ENCODE measurements at regions not wholly inside any gene's neighbourhood (a gene's known extent, or its start where the extent isn't known, plus 50 kb on each side); places are given as distances from the start of the nearest gene placed in this dataset.

DNA sequence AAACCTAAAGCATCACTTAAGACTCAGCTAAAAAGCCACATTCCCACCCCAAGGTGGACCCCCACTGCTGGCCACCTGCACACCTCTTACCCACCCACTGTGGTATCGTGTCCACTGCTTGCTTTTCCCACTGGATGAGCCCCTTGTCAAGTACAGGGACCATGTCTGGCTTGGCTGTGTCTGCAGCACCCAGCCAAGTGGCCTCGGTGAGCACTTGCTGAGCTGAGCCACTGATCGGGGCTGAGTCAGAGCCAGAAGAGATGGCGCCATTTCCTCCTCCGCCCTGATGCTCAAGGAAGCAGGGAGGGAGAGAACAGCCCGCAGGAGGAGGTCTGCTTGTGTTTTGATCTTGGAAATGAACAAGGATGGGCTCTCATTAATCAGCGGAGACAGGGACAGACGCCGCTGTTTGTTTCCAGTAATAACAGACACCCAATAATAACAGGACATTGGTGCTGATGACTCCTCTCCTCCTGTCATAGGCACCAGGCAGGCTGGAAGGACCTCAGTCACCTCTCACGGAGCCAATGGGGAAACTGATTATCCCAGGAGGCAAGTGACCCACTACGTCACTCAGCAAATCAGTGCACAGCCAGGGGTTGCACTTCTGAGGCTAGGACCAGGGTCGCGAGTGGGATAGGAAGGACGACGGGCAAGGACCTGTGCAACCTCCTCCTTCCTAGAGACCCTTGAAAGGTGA, 85.2 kb upstream of the RTL6 start:
- Histone ChIP-seq H3K27ac (ENCODE audit: insufficient read depth, low read depth, low read length) (no peak overlapping the region), H3K9me1 (replicated peaks; ENCODE audit: control insufficient read depth, extremely low read depth, insufficient read depth, low read length) (no peaks in the 10 kb centered on the region), H3K27me3 (ENCODE audit: control insufficient read depth in 2 of 2, insufficient read depth in 2 of 2, low read length in 2 of 2) (peaks cover 2% of the 10 kb centered on the region in 2 experiments), H3K36me3 (ENCODE audit: control insufficient read depth in 2 of 2, extremely low read depth in 1 of 2, insufficient read depth in 2 of 2, low read length in 2 of 2) (no peaks in the 10 kb centered on the region), H3K9me3 (replicated peaks; ENCODE audit: control insufficient read depth, insufficient read depth, low read length) (no peaks in the 10 kb centered on the region), H3K4me3 (replicated peaks in 1 of 3; ENCODE audit: insufficient read depth in 1 of 3, low read depth in 1 of 3, low read length in 3 of 3) (no peak overlapping the region), H3K4me2 (ENCODE audit: insufficient read depth, low read length) (no peak overlapping the region), H4K20me1 (replicated peaks; ENCODE audit: control insufficient read depth, extremely low read depth, insufficient read depth, low read length) (no peaks in the 10 kb centered on the region), H3K4me1 (ENCODE audit: control insufficient read depth, extremely low read depth, insufficient read depth, low read length) (no peaks in the 10 kb centered on the region), H3K79me2 (ENCODE audit: control insufficient read depth, insufficient read depth, low read length) (no peaks in the 10 kb centered on the region), H3K9ac (replicated peaks; ENCODE audit: extremely low read depth, insufficient read depth, low read length) (no peak overlapping the region), H2AFZ (ENCODE audit: low read depth, low read length) (no peak overlapping the region)
- FAIRE-seq = no peak
- TF ChIP-seq JUN (IDR thresholded peaks at IDR 0.05; ENCODE audit: borderline replicate concordance, insufficient read depth, insufficient read length, low read depth) (no peak), MYC (IDR thresholded peaks at IDR 0.05; ENCODE audit: low read depth, low read length) (no peak), POLR2AphosphoS5 (IDR thresholded peaks at IDR 0.05; ENCODE audit: insufficient read depth, low read depth, low read length) (no peak), EZH2 (IDR thresholded peaks at IDR 0.05; ENCODE audit: borderline replicate concordance, low read depth, low read length, severe bottlenecking) (no peak), POLR2A (IDR thresholded peaks at IDR 0.05; ENCODE audit: low read depth, low read length) (no peak)
- POLR2A ChIA-PET = no interaction called here
- intact Hi-C loops (cut with micrococcal nuclease) (no loop called here), dilution Hi-C loops (cut with MboI; ENCODE audit: extremely low pct_ligation_motif_present, low sequenced_read_pairs) (no loop called here)
- DNase-seq (ENCODE audit: low read depth, low spot score) = no peak
- no TSS peak for BruUV-seq (replicated peaks)
- CTCF ChIA-PET = interaction anchor here (1.4 kb wide), 1 partner anchor 26 kb away, joined by 3 read pairs; no protein-coding TSS in a partner anchor

- no peaks in the 10 kb centered on the region for H3K79me2 ChIP-seq (ENCODE audit: control insufficient read depth, insufficient read depth, low read length)
- no peaks in the 10 kb centered on the region for H3K36me3 ChIP-seq (ENCODE audit: control insufficient read depth in 2 of 2, extremely low read depth in 1 of 2, insufficient read depth in 2 of 2, low read length in 2 of 2)
- TF ChIP-seq MAX (IDR thresholded peaks at IDR 0.05; ENCODE audit: insufficient read depth, insufficient read length) (no peak), MYC (IDR thresholded peaks at IDR 0.05; ENCODE audit: low read depth, low read length) (no peak), GATA2 (IDR thresholded peaks at IDR 0.05; ENCODE audit: insufficient read depth, insufficient read length, low read depth, low read length) (no peak), POLR2A (IDR thresholded peaks at IDR 0.05; ENCODE audit: low read depth, low read length) (no peak)
- H3K4me1 ChIP-seq (ENCODE audit: control insufficient read depth, extremely low read depth, insufficient read depth, low read length) = no peaks in the 10 kb centered on the region
- H4K20me1 ChIP-seq (replicated peaks; ENCODE audit: control insufficient read depth, extremely low read depth, insufficient read depth, low read length) = no peaks in the 10 kb centered on the region
- DNase-seq (ENCODE audit: low read depth, low spot score) (no peak), FAIRE-seq (no peak)
- CTCF ChIA-PET = interaction anchor here (1.4 kb wide), 1 partner anchor 25 kb away, joined by 3 read pairs; no protein-coding TSS in a partner anchor
- no TSS peak for BruUV-seq (replicated peaks)
- POLR2A ChIA-PET = no interaction called here
- no peak overlapping the region for H3K27ac ChIP-seq (ENCODE audit: insufficient read depth, low read depth, low read length)
- no peaks in the 10 kb centered on the region for H3K9me3 ChIP-seq (replicated peaks; ENCODE audit: control insufficient read depth, insufficient read depth, low read length)
- intact Hi-C loops (cut with micrococcal nuclease) (no loop called here), dilution Hi-C loops (cut with MboI; ENCODE audit: extremely low pct_ligation_motif_present, low sequenced_read_pairs) (no loop called here)
- no peaks in the 10 kb centered on the region for H3K27me3 ChIP-seq (ENCODE audit: control insufficient read depth in 2 of 2, insufficient read depth in 2 of 2, low read length in 2 of 2)
- H3K4me2 ChIP-seq (ENCODE audit: insufficient read depth, low read length) = no peak overlapping the region
- no peak overlapping the region for H2AFZ ChIP-seq (ENCODE audit: low read depth, low read length)
- H3K9me1 ChIP-seq (replicated peaks; ENCODE audit: control insufficient read depth, extremely low read depth, insufficient read depth, low read length) = no peaks in the 10 kb centered on the region
- no peak overlapping the region for H3K4me3 ChIP-seq (replicated peaks in 1 of 3; ENCODE audit: insufficient read depth in 1 of 3, low read depth in 1 of 3, low read length in 3 of 3)
- H3K9ac ChIP-seq (replicated peaks; ENCODE audit: extremely low read depth, insufficient read depth, low read length) = no peak overlapping the region
These were observed 84.0 kb upstream of the RTL6 start for GRCh38 chr22:44582016-44582415.

Data from endothelial cell of umbilical vein (primary cell).